ENCODE measurements at regions not wholly inside any gene's neighbourhood (a gene's known extent, or its start where the extent isn't known, plus 50 kb on each side); places are given as distances from the start of the nearest gene placed in this dataset.

GRCh38 chr13:74221752-74222151 lies 87.5 kb upstream of the KLF12 start:
- H3K27ac ChIP-seq (ENCODE audit: low read depth in 1 of 2, low read length in 1 of 2), result no peak overlapping the region
- H3K4me1 ChIP-seq (ENCODE audit: control insufficient read depth in 5 of 5, insufficient read depth in 5 of 5, low read length in 5 of 5), result no peaks in the 10 kb centered on the region
- H3K27me3 ChIP-seq (ENCODE audit: control insufficient read depth in 3 of 3, insufficient read depth in 3 of 3, low read length in 2 of 3), result no peaks in the 10 kb centered on the region
- DNase-seq, result no peak
- no peak for ATAC-seq (ENCODE audit: insufficient read depth, low FRiP score)
- no peak overlapping the region for H3K4me3 ChIP-seq
- no peak for TF ChIP-seq CTCF (IDR thresholded peaks at IDR 0.05; ENCODE audit: control extremely low read depth, extremely low read depth)
- 59 to 77% methylated on average over 2 of the region's 2 CpGs for WGBS, 2 donors
- H3K36me3 ChIP-seq (ENCODE audit: control insufficient read depth in 4 of 4, insufficient read depth in 4 of 4, low read length in 4 of 4), result no peaks in the 10 kb centered on the region
- no peaks in the 10 kb centered on the region for H3K9me3 ChIP-seq (ENCODE audit: control insufficient read depth in 4 of 4, insufficient read depth in 3 of 4, low read length in 3 of 4)
- no peak overlapping the region for H3K9ac ChIP-seq (ENCODE audit: insufficient read depth in 1 of 2, low read length in 2 of 2)

- ATAC-seq (ENCODE audit: insufficient read depth, low FRiP score), result no peak
- 75 to 79% methylated on average over 2 of the region's 2 CpGs for WGBS, 2 donors
Observed at GRCh38 chr13:74219566-74219965, 85.4 kb upstream of the KLF12 start.

GRCh38 chr13:74218291-74218690 lies 84.1 kb upstream of the KLF12 start:
- Histone ChIP-seq H3K4me1 (ENCODE audit: control insufficient read depth in 5 of 5, insufficient read depth in 5 of 5, low read length in 5 of 5) (no peaks in the 10 kb centered on the region), H3K27me3 (ENCODE audit: control insufficient read depth in 3 of 3, insufficient read depth in 3 of 3, low read length in 2 of 3) (peaks cover 0 to 4% (median 0%) of the 10 kb centered on the region in 3 donors), H3K9me3 (ENCODE audit: control insufficient read depth in 4 of 4, insufficient read depth in 3 of 4, low read length in 3 of 4) (no peaks in the 10 kb centered on the region), H3K4me3 (no peak overlapping the region), H3K27ac (ENCODE audit: low read depth in 1 of 2, low read length in 1 of 2) (no peak overlapping the region), H3K9ac (ENCODE audit: insufficient read depth in 1 of 2, low read length in 2 of 2) (no peak overlapping the region), H3K36me3 (ENCODE audit: control insufficient read depth in 4 of 4, insufficient read depth in 4 of 4, low read length in 4 of 4) (no peaks in the 10 kb centered on the region)
- no peak for ATAC-seq (ENCODE audit: insufficient read depth, low FRiP score)
- WGBS, 2 donors, result 89 to 91% methylated on average over 7 of the region's 7 CpGs
- TF ChIP-seq CTCF (IDR thresholded peaks at IDR 0.05; ENCODE audit: control extremely low read depth, extremely low read depth), result no peak
- no peak for DNase-seq

More at GRCh38 chr13:74219566-74219965, 85.4 kb upstream of the KLF12 start:
- no peak for DNase-seq
- H3K27me3 ChIP-seq (ENCODE audit: control insufficient read depth in 3 of 3, insufficient read depth in 3 of 3, low read length in 2 of 3), result no peaks in the 10 kb centered on the region
- H3K4me3 ChIP-seq, result no peak overlapping the region
- H3K9me3 ChIP-seq (ENCODE audit: control insufficient read depth in 4 of 4, insufficient read depth in 3 of 4, low read length in 3 of 4), result no peaks in the 10 kb centered on the region
- no peak for TF ChIP-seq CTCF (IDR thresholded peaks at IDR 0.05; ENCODE audit: control extremely low read depth, extremely low read depth)
- no peak overlapping the region for H3K9ac ChIP-seq (ENCODE audit: insufficient read depth in 1 of 2, low read length in 2 of 2)
- no peak overlapping the region for H3K27ac ChIP-seq (ENCODE audit: low read depth in 1 of 2, low read length in 1 of 2)
- no peaks in the 10 kb centered on the region for H3K36me3 ChIP-seq (ENCODE audit: control insufficient read depth in 4 of 4, insufficient read depth in 4 of 4, low read length in 4 of 4)
- no peaks in the 10 kb centered on the region for H3K4me1 ChIP-seq (ENCODE audit: control insufficient read depth in 5 of 5, insufficient read depth in 5 of 5, low read length in 5 of 5)

- Histone ChIP-seq H3K36me3 (ENCODE audit: control insufficient read depth in 4 of 4, insufficient read depth in 4 of 4, low read length in 4 of 4) (no peaks in the 10 kb centered on the region), H3K9me3 (ENCODE audit: control insufficient read depth in 4 of 4, insufficient read depth in 3 of 4, low read length in 3 of 4) (no peaks in the 10 kb centered on the region), H3K4me1 (ENCODE audit: control insufficient read depth in 5 of 5, insufficient read depth in 5 of 5, low read length in 5 of 5) (no peaks in the 10 kb centered on the region), H3K27ac (ENCODE audit: low read depth in 1 of 2, low read length in 1 of 2) (no peak overlapping the region), H3K4me3 (no peak overlapping the region), H3K9ac (ENCODE audit: insufficient read depth in 1 of 2, low read length in 2 of 2) (no peak overlapping the region), H3K27me3 (ENCODE audit: control insufficient read depth in 3 of 3, insufficient read depth in 3 of 3, low read length in 2 of 3) (peaks cover 0 to 4% (median 0%) of the 10 kb centered on the region in 3 donors)
- ATAC-seq (ENCODE audit: insufficient read depth, low FRiP score), result no peak
- peak in 2 of 3 donors; percentile 50 to 61 for DNase-seq
- no peak for TF ChIP-seq CTCF (IDR thresholded peaks at IDR 0.05; ENCODE audit: control extremely low read depth, extremely low read depth)
- WGBS, 2 donors, result 84% methylated on average over 1 of the region's 1 CpG
Observed at GRCh38 chr13:74217811-74218210, 83.6 kb upstream of the KLF12 start.
